ENCODE measurements at regions not wholly inside any gene's neighbourhood (a gene's known extent, or its start where the extent isn't known, plus 50 kb on each side); places are given as distances from the start of the nearest gene placed in this dataset.
A peak's percentile ranks its signal among the peaks of the same experiment; 100 is the strongest.

DNA sequence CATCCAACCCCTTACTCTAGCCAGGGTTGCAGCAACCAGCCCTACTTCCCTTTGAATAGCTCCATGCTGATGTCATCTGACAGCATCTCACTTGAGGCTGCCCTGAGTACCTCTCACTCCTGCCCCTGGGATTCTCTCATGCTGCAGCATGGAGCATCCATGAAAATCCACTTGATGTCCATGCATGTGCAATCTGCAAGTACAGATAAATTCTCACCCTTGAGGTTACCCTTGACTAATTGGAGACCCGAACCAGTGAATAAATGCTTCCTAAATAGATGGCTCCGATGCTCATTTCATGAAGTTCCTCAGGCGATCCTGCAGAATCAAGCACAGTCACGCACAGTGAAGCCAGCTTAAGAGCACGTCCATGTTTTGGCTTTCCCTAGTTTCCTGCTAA lies 298.3 kb downstream of the RBM43 start:
- ChIA-PET CTCF (no interaction called here), POLR2A (ENCODE audit: unreplicated experiment) (no interaction called here)
- Histone ChIP-seq H3K4me3 (ENCODE audit: low read length) (no peak overlapping the region), H3F3A (ENCODE audit: low read length, unreplicated experiment) (no peaks in the 10 kb centered on the region), H3K9me3 (ENCODE audit: low read length) (no peaks in the 10 kb centered on the region), H3K9ac (ENCODE audit: low read length) (no peak overlapping the region), H2AFZ (ENCODE audit: low read length) (no peak overlapping the region), H3K27me3 (ENCODE audit: low read length) (no peaks in the 10 kb centered on the region), H3K9me2 (replicated peaks; ENCODE audit: low read length) (no peaks in the 10 kb centered on the region), H3K79me2 (ENCODE audit: low read length) (no peaks in the 10 kb centered on the region), H3K27ac (ENCODE audit: low read length) (no peak overlapping the region), H3K36me3 (ENCODE audit: low read depth, low read length) (no peaks in the 10 kb centered on the region), H4K20me1 (ENCODE audit: low read length) (no peaks in the 10 kb centered on the region), H3K4me1 (ENCODE audit: insufficient read depth, low read length) (no peaks in the 10 kb centered on the region), H3K4me2 (ENCODE audit: low read length) (no peak overlapping the region)
- no peak for DNase-seq
- no peak for ATAC-seq
- intact Hi-C loops (cut with micrococcal nuclease) = no loop called here
- no peak for TF ChIP-seq EZH2 (IDR thresholded peaks at IDR 0.05; ENCODE audit: low read length, unreplicated experiment)
- TF ChIP-seq EZH2phosphoT487 (IDR thresholded peaks at IDR 0.05; ENCODE audit: borderline replicate concordance, low read length) = no peak
- TF ChIP-seq CTCF (conservative IDR thresholded peaks at IDR 0.05; ENCODE audit: low read depth, low read length) = no peak
- no TSS peak for BruUV-seq (replicated peaks)

GRCh38 chr2:150955231-150955630 lies 306.4 kb downstream of the RBM43 start:
- H3K79me2 ChIP-seq (ENCODE audit: low read length) = no peaks in the 10 kb centered on the region
- no peaks in the 10 kb centered on the region for H3K4me1 ChIP-seq (ENCODE audit: insufficient read depth, low read length)
- ChIA-PET POLR2A (ENCODE audit: unreplicated experiment) (no interaction called here), CTCF (no interaction called here)
- TF ChIP-seq EZH2phosphoT487 (IDR thresholded peaks at IDR 0.05; ENCODE audit: borderline replicate concordance, low read length) = no peak
- H3K4me2 ChIP-seq (ENCODE audit: low read length) = no peak overlapping the region
- no peak overlapping the region for H3K9ac ChIP-seq (ENCODE audit: low read length)
- no peak overlapping the region for H2AFZ ChIP-seq (ENCODE audit: low read length)
- no peak for DNase-seq
- H3K4me3 ChIP-seq (ENCODE audit: low read length) = no peak overlapping the region
- H3K36me3 ChIP-seq (ENCODE audit: low read depth, low read length) = no peaks in the 10 kb centered on the region
- ATAC-seq = no peak
- H3K27ac ChIP-seq (ENCODE audit: low read length) = no peak overlapping the region
- BruUV-seq (replicated peaks) = no TSS peak
- no peaks in the 10 kb centered on the region for H3K9me3 ChIP-seq (ENCODE audit: low read length)
- H3K9me2 ChIP-seq (replicated peaks; ENCODE audit: low read length) = no peaks in the 10 kb centered on the region
- no peaks in the 10 kb centered on the region for H3K27me3 ChIP-seq (ENCODE audit: low read length)
- H4K20me1 ChIP-seq (ENCODE audit: low read length) = no peaks in the 10 kb centered on the region
- intact Hi-C loops (cut with micrococcal nuclease) = no loop called here
- H3F3A ChIP-seq (ENCODE audit: low read length, unreplicated experiment) = no peaks in the 10 kb centered on the region

DNA sequence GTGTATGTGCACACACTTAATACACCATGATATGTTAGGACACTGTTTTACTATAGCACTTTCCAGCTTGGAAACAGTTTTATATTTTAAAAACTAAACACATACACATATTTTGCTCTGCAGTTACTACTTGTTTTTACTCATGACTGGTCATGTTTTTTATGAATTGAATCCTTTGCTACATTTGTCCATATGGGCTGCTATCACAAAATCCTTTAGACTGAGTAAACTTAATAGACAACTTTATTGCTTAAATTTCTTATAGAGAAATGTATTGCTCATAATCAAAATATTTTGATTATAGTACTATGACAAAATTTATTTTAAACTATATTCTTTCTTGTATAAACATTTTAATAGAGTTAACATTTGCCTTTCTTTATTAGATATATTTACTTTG lies 314.8 kb downstream of the RBM43 start:
- Histone ChIP-seq H3K4me2 (ENCODE audit: low read length) (no peak overlapping the region), H3K27ac (ENCODE audit: low read length) (no peak overlapping the region), H3K9me2 (replicated peaks; ENCODE audit: low read length) (no peaks in the 10 kb centered on the region), H3K4me1 (ENCODE audit: insufficient read depth, low read length) (no peaks in the 10 kb centered on the region), H3K9me3 (ENCODE audit: low read length) (no peaks in the 10 kb centered on the region), H2AFZ (ENCODE audit: low read length) (no peak overlapping the region), H3K36me3 (ENCODE audit: low read depth, low read length) (no peaks in the 10 kb centered on the region), H3F3A (ENCODE audit: low read length, unreplicated experiment) (no peaks in the 10 kb centered on the region), H3K4me3 (ENCODE audit: low read length) (no peak overlapping the region), H4K20me1 (ENCODE audit: low read length) (no peaks in the 10 kb centered on the region), H3K9ac (ENCODE audit: low read length) (no peak overlapping the region), H3K27me3 (ENCODE audit: low read length) (no peaks in the 10 kb centered on the region), H3K79me2 (ENCODE audit: low read length) (no peaks in the 10 kb centered on the region)
- BruUV-seq (replicated peaks) = no TSS peak
- ATAC-seq (peak; percentile 91), DNase-seq (peak; percentile 32)
- TF ChIP-seq EZH2 (IDR thresholded peaks at IDR 0.05; ENCODE audit: low read length, unreplicated experiment) (no peak), EZH2phosphoT487 (IDR thresholded peaks at IDR 0.05; ENCODE audit: borderline replicate concordance, low read length) (no peak), CTCF (conservative IDR thresholded peaks at IDR 0.05; ENCODE audit: low read depth, low read length) (no peak)
- POLR2A ChIA-PET (ENCODE audit: unreplicated experiment) = no interaction called here
- intact Hi-C loops (cut with micrococcal nuclease) = loop anchor here (2.0 to 10.0 kb wide), 5 partner anchors 105 to 462 kb away; partner anchors contain the start of gene RND3
- CTCF ChIA-PET = no interaction called here

Data from PC-3 (cell line).